CD14-positive monocyte (primary cell): ENCODE measurements at regions not wholly inside any gene's neighbourhood (a gene's known extent, or its start where the extent isn't known, plus 50 kb on each side); places are given as distances from the start of the nearest gene placed in this dataset.
"Not testable (repeated sequence)": the region's sequence is repeated elsewhere in the genome, so short reads cannot be mapped to it uniquely, and the experiment has no call there.

Experiments used
- DNase-seq, 3 donors: peaks; one replicate each; pipeline ENCODE4 v3.0.0-alpha.2; 2011 to 2022
- H2AFZ ChIP-seq: 2 replicates; pipeline ENCODE4 v1.6.0; 2012; ENCODE audit warnings: mild to moderate bottlenecking, low read depth, low read length, inconsistent platforms; ENCODE audit not compliant: insufficient read depth, poor library complexity, severe bottlenecking
- H3K27ac ChIP-seq, 2 donors: 1 replicate in 1 of 2; 2 replicates in 1 of 2; pipeline ENCODE4 v1.5.1; 2012 to 2013; ENCODE audit warnings: low read length in 2 of 2, control low read depth in 1 of 2, inconsistent platforms in 1 of 2, low read depth in 1 of 2, mild to moderate bottlenecking in 1 of 2
- H3K27me3 ChIP-seq, 2 donors: one replicate each; pipeline versions ENCODE4 v1.6.0 to v1.6.1; 2011 to 2013; ENCODE audit warnings: low read length in 2 of 2; ENCODE audit not compliant: control insufficient read depth in 2 of 2, insufficient read depth in 2 of 2
- H3K36me3 ChIP-seq, 2 donors: replicated peaks in 1 of 2; 1 replicate in 1 of 2; 2 replicates in 1 of 2; pipeline versions ENCODE4 v1.5.1 to v1.6.1; 2012 to 2013; ENCODE audit warnings: low read length in 2 of 2, control low read depth in 1 of 2, inconsistent platforms in 1 of 2, mild to moderate bottlenecking in 1 of 2; ENCODE audit not compliant: insufficient read depth in 2 of 2, control insufficient read depth in 1 of 2
- H3K4me1 ChIP-seq, 2 donors: 1 replicate in 1 of 2; 2 replicates in 1 of 2; pipeline versions ENCODE4 v1.5.1 to v1.6.1; 2012 to 2013; ENCODE audit warnings: low read length in 2 of 2, control low read depth in 1 of 2, inconsistent platforms in 1 of 2, mild to moderate bottlenecking in 1 of 2, moderate library complexity in 1 of 2; ENCODE audit not compliant: insufficient read depth in 2 of 2, control insufficient read depth in 1 of 2
- H3K4me2 ChIP-seq: replicated peaks from 2 replicates; pipeline ENCODE3; 2012; ENCODE audit warnings: low read length, moderate library complexity, mild to moderate bottlenecking; ENCODE audit not compliant: poor library complexity, severe bottlenecking; ENCODE audit errors: extremely low read depth
- H3K4me3 ChIP-seq, 3 experiments: fragments of 200-600 bp in 1 of 3; sonication (generic) in 1 of 3; replicated peaks in 1 of 3; 1 replicate in 2 of 3; 2 replicates in 1 of 3; pipeline ENCODE4 v1.5.1; 2011 to 2013; ENCODE audit warnings: low read length in 3 of 3, mild to moderate bottlenecking in 3 of 3, control low read depth in 2 of 3, low read depth in 2 of 3, inconsistent platforms in 1 of 3, moderate library complexity in 1 of 3
- H3K79me2 ChIP-seq: 2 replicates; pipeline ENCODE4 v1.6.0; 2012; ENCODE audit warnings: mild to moderate bottlenecking, control low read depth, inconsistent platforms, low read length, moderate library complexity; ENCODE audit not compliant: insufficient read depth
- H3K9ac ChIP-seq: 2 replicates; pipeline ENCODE4 v1.6.0; 2017; ENCODE audit warnings: low read length, mild to moderate bottlenecking; ENCODE audit not compliant: insufficient read depth, poor library complexity, severe bottlenecking
- H3K9me3 ChIP-seq, 2 donors: replicated peaks in 1 of 2; 1 replicate in 1 of 2; 2 replicates in 1 of 2; pipeline versions ENCODE4 v1.5.1 to v1.6.1; 2012 to 2013; ENCODE audit warnings: low read length in 2 of 2, control low read depth in 1 of 2; ENCODE audit not compliant: control insufficient read depth in 1 of 2, insufficient read depth in 1 of 2
- H4K20me1 ChIP-seq: 2 replicates; pipeline ENCODE4 v1.6.0; 2012; ENCODE audit warnings: mild to moderate bottlenecking, low read length, control low read depth, moderate library complexity; ENCODE audit not compliant: insufficient read depth
- H3K27ac Mint-ChIP-seq, 7 donors: one replicate each; pipeline ENCODE4 v1.8.0; 2020; ENCODE audit warnings: mild to moderate bottlenecking in 7 of 7, mixed read lengths in 7 of 7, moderate library complexity in 6 of 7, inconsistent platforms in 2 of 7
- H3K27me3 Mint-ChIP-seq, 3 donors: one replicate each; pipeline ENCODE4 v1.8.0; 2021 to 2022; ENCODE audit warnings: low read depth in 3 of 3, mild to moderate bottlenecking in 3 of 3, mixed read lengths in 3 of 3, moderate library complexity in 3 of 3, inconsistent platforms in 1 of 3
- H3K36me3 Mint-ChIP-seq, 2 donors: one replicate each; pipeline ENCODE4 v1.8.0; 2020; ENCODE audit warnings: mixed read lengths in 2 of 2, inconsistent platforms in 1 of 2, mild to moderate bottlenecking in 1 of 2
- H3K4me1 Mint-ChIP-seq: one replicate; pipeline ENCODE4 v1.8.0; 2020; ENCODE audit warnings: mild to moderate bottlenecking, mixed read lengths
- H3K4me3 Mint-ChIP-seq, 2 donors: one replicate each; pipeline ENCODE4 v1.8.0; 2020; ENCODE audit warnings: mild to moderate bottlenecking in 2 of 2, mixed read lengths in 2 of 2, moderate library complexity in 1 of 2
- H3K9me3 Mint-ChIP-seq, 7 donors: one replicate each; pipeline ENCODE4 v1.8.0; 2020 to 2022; ENCODE audit warnings: mixed read lengths in 7 of 7, mild to moderate bottlenecking in 6 of 7, moderate library complexity in 6 of 7, inconsistent platforms in 2 of 7
- WGBS: methylation state at CpG from one replicate; pipeline ENCODE4 v1.1.5; 2013; ENCODE audit warnings: missing lambda C conversion rate; ENCODE audit not compliant: insufficient coverage; 5-methylcytosine and 5-hydroxymethylcytosine counted together
- intact Hi-C, 2 donors: fragments of 100-400 bp; cut with micrococcal nuclease; formaldehyde crosslinking; loops; one replicate each; pipeline versions ENCODE4 v1.15.0 to v1.15.1; 2023
- TF ChIP-seq, protein P1 (sequence below): fragments of 200-600 bp; IDR thresholded peaks from one replicate; pipeline ENCODE4 v1.8.0; 2022; ENCODE audit warnings: antibody characterized with exemption, mild to moderate bottlenecking

DNA sequence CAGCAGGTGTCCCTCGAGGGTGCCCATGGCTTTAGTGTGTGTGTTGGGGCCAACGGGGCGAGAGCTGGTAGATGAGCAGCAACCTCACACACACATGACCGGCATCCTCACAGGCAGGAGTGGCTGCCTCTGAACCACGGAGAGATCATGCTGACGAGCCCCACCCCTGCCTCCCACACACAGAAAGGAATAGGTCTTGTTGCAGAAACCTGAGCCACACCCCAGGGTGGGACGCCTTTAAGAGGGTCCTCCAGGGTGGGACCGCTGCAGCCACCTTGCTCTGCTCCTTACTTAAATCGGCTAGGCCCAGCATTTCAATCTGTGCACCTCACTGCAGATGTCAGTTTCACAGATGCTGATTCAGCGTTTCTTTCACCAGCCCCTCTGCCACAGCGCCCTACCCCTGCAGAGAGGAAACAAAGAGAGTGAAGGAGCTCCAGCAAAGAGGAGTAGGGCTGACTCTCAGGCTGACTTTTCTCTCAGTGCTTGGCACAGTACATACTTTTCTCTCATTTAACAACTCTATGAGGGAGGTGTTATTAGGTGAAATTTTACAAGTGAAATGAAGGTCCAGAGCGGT, 61.2 kb upstream of the EPHB3 start:
- Histone ChIP-seq H3K27me3 (peaks cover 0 to 3% of the 10 kb centered on the region in 2 donors), H3K9me3 (peaks cover 6 to 13% of the 10 kb centered on the region in 2 donors), H3K4me3 (no peak overlapping the region), H3K27ac (no peak overlapping the region), H2AFZ (no peak overlapping the region), H3K4me1 (peaks cover 34 to 39% of the 10 kb centered on the region in 2 donors), H4K20me1 (no peaks in the 10 kb centered on the region), H3K36me3 (no peaks in the 10 kb centered on the region), H3K9ac (no peak overlapping the region), H3K4me2 (no peak overlapping the region), H3K79me2 (no peaks in the 10 kb centered on the region)
- Mint-ChIP-seq H3K9me3 (peaks cover 9 to 34% (median 15%) of the 10 kb centered on the region in 7 donors), H3K36me3 (no peaks in the 10 kb centered on the region), H3K4me3 (no peak overlapping the region), H3K27ac (peak overlapping the region in 2 of 7 donors; percentile 33 to 38), H3K4me1 (peaks cover 45% of the 10 kb centered on the region), H3K27me3 (peaks cover 6 to 11% (median 7%) of the 10 kb centered on the region in 3 donors)
- TF ChIP-seq, protein P1, sequence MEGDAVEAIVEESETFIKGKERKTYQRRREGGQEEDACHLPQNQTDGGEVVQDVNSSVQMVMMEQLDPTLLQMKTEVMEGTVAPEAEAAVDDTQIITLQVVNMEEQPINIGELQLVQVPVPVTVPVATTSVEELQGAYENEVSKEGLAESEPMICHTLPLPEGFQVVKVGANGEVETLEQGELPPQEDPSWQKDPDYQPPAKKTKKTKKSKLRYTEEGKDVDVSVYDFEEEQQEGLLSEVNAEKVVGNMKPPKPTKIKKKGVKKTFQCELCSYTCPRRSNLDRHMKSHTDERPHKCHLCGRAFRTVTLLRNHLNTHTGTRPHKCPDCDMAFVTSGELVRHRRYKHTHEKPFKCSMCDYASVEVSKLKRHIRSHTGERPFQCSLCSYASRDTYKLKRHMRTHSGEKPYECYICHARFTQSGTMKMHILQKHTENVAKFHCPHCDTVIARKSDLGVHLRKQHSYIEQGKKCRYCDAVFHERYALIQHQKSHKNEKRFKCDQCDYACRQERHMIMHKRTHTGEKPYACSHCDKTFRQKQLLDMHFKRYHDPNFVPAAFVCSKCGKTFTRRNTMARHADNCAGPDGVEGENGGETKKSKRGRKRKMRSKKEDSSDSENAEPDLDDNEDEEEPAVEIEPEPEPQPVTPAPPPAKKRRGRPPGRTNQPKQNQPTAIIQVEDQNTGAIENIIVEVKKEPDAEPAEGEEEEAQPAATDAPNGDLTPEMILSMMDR: no peak
- 93% methylated on average over 3 of the region's 12 CpGs for WGBS
- DNase-seq: no peak
- intact Hi-C loops: no loop called here

DNA sequence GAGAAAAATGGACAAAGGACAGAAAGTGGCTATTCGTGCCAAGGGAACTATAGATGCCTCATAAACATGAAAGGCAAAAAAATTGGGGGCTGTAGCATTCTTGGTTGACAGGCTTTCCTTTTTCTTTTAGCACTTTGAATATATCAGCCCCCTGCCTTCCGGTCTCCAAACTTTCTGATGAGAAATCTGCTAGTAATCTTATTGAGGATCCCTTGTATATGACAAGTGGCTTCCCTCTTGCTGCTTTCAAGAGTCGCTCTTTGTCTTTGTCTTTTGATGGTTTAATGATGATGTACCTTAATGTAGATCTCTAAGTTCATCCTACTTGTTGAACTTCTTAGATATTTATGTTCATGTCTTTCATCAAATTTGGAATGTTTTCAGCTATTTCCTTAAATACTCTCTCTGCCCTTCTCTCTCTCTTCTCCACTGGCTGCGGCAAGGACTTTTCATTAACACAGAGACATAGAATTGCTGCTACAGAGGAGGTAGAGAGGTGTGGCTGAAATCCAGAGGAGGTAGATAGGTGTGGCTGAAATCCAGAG, 59.4 kb upstream of the EPHB3 start:
- Histone ChIP-seq H3K4me3 (no peak overlapping the region), H3K4me1 (peaks cover 28 to 32% of the 10 kb centered on the region in 2 donors), H3K27me3 (peaks cover 0 to 3% of the 10 kb centered on the region in 2 donors), H3K4me2 (no peak overlapping the region), H4K20me1 (no peaks in the 10 kb centered on the region), H3K9ac (no peak overlapping the region), H3K9me3 (peaks cover 6 to 13% of the 10 kb centered on the region in 2 donors), H3K79me2 (no peaks in the 10 kb centered on the region), H2AFZ (no peak overlapping the region), H3K36me3 (no peaks in the 10 kb centered on the region), H3K27ac (no peak overlapping the region)
- Mint-ChIP-seq H3K27me3 (peaks cover 9 to 15% (median 13%) of the 10 kb centered on the region in 3 donors), H3K4me1 (peaks cover 34% of the 10 kb centered on the region), H3K9me3 (peaks cover 9 to 34% (median 15%) of the 10 kb centered on the region in 7 donors), H3K4me3 (no peak overlapping the region), H3K36me3 (no peaks in the 10 kb centered on the region), H3K27ac (no peak overlapping the region)
- DNase-seq: no peak
- 86% methylated on average over 1 of the region's 4 CpGs for WGBS
- intact Hi-C loops: no loop called here
- TF ChIP-seq, protein P1: no peak

DNA sequence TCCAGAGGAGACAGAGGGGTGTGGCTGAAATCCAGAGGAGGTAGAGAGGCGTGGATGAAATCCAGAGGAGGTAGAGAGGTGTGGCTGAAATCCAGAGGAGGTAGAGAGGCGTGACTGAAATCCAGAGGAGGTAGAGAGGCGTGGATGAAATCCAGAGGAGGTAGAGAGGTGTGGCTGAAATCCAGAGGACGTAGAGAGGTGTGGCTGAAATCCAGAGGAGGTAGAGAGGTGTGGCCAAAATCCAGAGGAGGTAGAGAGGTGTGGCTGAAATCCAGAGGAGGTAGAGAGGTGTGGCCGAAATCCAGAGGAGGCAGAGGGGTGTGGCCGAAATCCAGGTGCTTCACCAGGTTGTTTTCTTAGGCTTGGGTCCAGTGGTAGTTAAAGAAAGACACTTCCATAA, 58.7 kb upstream of the EPHB3 start:
- 60% methylated on average over 1 of the region's 6 CpGs for WGBS
- H3K27ac Mint-ChIP-seq, H3K4me3 ChIP-seq, H4K20me1 ChIP-seq, H3K36me3 Mint-ChIP-seq, H3K4me2 ChIP-seq, H3K27me3 ChIP-seq, H3K79me2 ChIP-seq, intact Hi-C loops, H3K9ac ChIP-seq, DNase-seq, H3K27ac ChIP-seq, H3K36me3 ChIP-seq, H2AFZ ChIP-seq, H3K4me3 Mint-ChIP-seq: not testable (repeated sequence)
- peaks cover 22 to 27% of the 10 kb centered on the region in 2 donors for H3K4me1 ChIP-seq
- peaks cover 6 to 13% of the 10 kb centered on the region in 2 donors for H3K9me3 ChIP-seq
- peaks cover 14 to 16% (median 14%) of the 10 kb centered on the region in 3 donors for H3K27me3 Mint-ChIP-seq
- peaks cover 9 to 34% (median 15%) of the 10 kb centered on the region in 7 donors for H3K9me3 Mint-ChIP-seq
- H3K4me1 Mint-ChIP-seq: peaks cover 29% of the 10 kb centered on the region
